Activated CD4-positive, alpha-beta T cell treated with anti-CD3 and anti-CD28 coated beads for 24 hours (primary cell): ENCODE measurements at regions not wholly inside any gene's neighbourhood (a gene's known extent, or its start where the extent isn't known, plus 50 kb on each side); places are given as distances from the start of the nearest gene placed in this dataset.
"Not testable (repeated sequence)": the region's sequence is repeated elsewhere in the genome, so short reads cannot be mapped to it uniquely, and the experiment has no call there.

Experiments
- DNase-seq, 2 donors: peaks; one replicate each; pipeline ENCODE4 v3.0.0-alpha.2; 2020; ENCODE audit warnings: low read depth in 2 of 2

GRCh38 chrX:150052226-150052625 lies 113.9 kb upstream of the EOLA2 start:
- no peak for DNase-seq

GRCh38 chrX:150058728-150059127 lies 120.4 kb upstream of the EOLA2 start:
- no peak for DNase-seq

- DNase-seq: no peak
Measured at GRCh38 chrX:150060406-150060805, 122.1 kb upstream of the EOLA2 start.

- DNase-seq: no peak
Measured at GRCh38 chrX:150062292-150063137, 124.2 kb upstream of the EOLA2 start.

- DNase-seq: no peak
Measured at GRCh38 chrX:150063138-150063518, 124.8 kb upstream of the EOLA2 start.

GRCh38 chrX:150063674-150064073 lies 125.4 kb upstream of the EOLA2 start:
- DNase-seq: no peak

GRCh38 chrX:150074175-150074574 lies 135.9 kb upstream of the EOLA2 start:
- DNase-seq: no peak

- no peak for DNase-seq
Measured at GRCh38 chrX:150080497-150080896, 142.2 kb upstream of the EOLA2 start.

DNA sequence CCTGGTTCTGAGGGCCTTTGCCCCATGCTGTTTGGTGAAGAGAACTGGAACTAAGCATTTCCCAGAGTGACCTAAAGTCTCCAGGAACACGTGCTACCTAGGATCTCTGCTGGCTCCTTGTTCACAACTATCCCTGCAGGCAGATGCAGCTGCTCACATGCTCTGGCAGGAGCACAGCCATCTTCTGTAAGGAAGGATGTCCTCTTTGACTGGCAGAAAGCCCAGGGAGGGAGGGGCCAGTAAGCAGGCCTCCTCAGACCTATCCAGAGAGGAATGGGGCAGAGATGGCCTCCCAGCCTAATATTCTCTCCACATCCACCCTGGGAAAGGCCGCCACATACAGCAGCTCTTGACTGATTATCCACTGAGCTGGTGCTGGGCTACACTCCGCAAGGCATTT lies 142.8 kb upstream of the EOLA2 start:
- DNase-seq: no peak

- DNase-seq: no peak
Measured at GRCh38 chrX:150084496-150085229, 146.4 kb upstream of the EOLA2 start.

DNA sequence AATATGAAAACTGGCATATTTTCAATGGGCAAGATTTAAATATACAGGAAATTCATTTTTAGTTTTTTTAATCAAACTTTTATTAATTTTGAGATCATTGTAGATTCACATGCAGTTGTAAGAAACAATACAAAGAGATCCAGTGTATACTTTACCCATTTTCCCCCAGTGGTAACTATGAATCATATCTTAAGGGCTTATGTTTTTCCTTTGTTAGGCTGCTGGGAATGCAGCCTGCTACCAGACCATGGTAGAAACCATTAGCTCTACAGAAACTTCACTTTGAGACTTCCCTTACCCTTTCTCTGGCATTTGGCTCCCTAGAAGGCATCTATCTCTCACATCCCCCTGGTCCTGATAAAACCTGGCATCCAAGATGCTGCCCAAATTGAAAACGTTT lies 147.6 kb upstream of the EOLA2 start:
- no peak for DNase-seq

DNA sequence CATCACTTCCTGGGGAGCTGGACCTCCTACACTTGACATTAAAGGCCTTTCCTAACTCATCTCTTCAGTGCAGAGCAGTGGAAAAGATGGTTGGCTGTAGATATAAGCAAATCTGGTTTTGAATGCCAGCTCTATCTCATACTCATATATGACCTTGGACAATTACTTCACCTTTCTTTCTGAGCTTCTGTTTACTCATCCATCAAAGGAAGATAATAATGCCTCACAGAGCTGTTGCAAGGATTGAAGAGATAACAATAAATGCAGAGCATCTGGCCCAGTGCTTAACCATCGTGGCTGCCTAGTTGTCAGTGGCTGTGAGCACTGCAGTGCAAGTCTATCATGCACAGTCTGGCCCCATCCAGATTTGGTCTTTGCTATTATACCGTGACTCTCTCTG lies 148.1 kb upstream of the EOLA2 start:
- no peak for DNase-seq

DNA sequence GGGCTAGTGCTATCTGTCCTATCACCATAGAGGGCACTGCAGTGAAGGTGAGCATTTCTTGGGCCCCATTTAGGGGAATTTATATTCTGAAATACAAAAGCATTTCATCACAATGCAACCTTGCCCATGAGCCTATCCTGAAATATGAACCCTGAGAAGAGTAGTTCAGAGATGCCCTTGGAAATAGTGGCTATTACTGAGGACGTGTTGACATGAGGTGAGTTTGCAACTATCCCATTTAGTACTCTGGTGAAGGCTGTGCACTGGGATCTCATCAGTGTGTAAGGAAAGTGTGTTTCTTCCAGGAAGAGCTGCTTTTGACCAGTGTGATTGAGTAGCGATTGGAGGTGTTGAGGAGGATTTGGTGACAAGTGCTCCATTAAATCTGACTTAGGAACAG lies 149.3 kb upstream of the EOLA2 start:
- DNase-seq: no peak

- DNase-seq: no peak
Measured at GRCh38 chrX:150088042-150088441, 149.8 kb upstream of the EOLA2 start.

DNA sequence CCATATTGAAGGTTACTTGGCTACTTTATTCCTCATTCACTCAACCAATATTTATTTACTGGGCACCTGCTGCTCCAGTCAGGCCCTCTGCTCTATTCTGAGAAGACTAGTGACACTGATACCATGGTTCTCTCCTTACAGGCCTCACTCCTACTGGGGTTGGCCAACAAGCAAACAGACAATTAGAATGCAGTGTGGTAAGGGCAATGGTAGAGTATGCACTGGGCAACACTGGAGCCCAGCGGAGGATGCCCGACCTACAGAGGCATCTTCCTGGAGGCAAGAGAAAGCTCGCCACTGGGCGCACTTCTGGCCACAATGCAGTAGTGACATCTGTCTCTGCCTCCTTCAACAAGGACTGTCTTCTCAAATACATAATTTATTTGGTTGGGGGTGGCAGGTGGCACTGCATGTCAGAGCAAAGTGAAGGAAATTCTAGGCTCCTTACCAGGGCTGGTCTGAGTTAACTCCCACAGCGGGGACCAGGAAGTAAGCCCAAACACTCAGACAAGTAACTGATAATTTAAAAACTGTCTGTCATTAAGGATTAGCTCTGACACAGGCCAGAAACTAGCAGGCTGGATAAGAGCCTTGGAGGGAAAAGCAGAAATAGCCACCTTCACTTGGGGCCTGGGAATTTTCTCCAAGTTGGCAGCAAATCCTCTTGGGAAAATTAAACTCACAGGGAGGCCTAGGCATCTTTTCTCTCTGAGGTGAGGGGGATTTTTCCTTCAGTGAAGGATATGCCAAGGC lies 150.7 kb upstream of the EOLA2 start:
- no peak for DNase-seq

DNA sequence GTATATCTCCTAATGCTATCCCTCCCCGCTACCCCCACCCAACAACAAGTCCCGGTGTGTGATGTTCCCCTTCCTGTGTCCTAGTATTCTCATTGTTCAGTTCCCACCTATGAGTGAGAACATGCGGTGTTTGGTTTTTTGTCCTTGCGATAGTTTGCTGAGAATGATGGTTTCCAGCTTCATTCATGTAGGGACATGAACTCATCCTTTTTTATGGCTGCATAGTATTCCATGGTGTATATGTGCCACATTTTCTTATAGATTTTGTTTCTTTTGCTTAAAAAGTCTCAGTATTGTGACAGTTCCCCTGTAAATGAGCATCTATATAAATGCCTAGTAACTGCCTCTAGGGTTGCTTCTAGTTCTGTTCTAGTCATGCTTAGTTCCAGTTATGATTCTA lies 153.0 kb upstream of the EOLA2 start:
- not testable (repeated sequence) for DNase-seq

- no peak for DNase-seq
Measured at GRCh38 chrX:150092549-150092948, 154.3 kb upstream of the EOLA2 start.

- DNase-seq: no peak
Measured at GRCh38 chrX:150094375-150094774, 156.1 kb upstream of the EOLA2 start.

GRCh38 chrX:150094996-150095395 lies 156.7 kb upstream of the EOLA2 start:
- no peak for DNase-seq

DNA sequence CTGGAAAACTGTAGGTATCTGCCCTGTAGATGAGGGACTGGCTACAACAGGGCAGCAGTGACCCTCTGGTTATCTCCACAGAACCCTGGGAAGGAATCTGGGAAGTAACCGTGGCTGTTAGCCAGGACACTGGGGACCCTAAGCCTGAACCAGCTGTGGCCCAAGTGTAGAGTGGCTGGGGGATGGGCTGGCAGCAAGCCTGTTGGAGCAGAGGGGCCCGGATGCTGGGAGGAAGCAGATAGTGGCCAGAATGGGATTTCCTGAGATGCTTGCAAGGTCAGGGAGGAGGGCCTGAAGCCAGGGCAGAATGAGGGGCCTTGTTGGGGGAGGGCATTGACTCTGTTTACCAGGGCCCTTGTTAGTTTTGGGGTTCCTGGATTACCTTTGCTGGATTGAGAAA lies 161.0 kb upstream of the EOLA2 start:
- DNase-seq: no peak

DNA sequence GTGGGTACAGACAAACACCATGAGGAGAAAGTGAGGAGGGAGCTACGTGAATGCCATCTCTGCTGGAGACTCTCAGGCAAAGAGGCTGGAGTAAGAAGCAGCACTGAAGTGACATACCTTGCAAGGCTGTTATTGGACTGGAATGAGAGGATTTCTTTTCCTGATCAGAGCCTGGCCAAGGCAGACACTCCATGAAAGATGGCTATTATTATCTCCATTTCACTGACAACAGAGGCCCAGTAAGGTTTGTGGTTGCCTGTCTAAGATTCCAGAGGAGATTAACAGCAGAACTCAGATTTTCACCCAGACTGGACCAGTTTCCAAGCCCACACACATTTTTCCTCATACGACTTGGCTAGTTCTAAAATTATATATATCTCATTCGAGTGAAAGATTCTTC lies 162.0 kb upstream of the EOLA2 start:
- no peak for DNase-seq

- DNase-seq: no peak
Measured at GRCh38 chrX:150118476-150118875, 180.2 kb upstream of the EOLA2 start.

GRCh38 chrX:150119323-150119722 lies 181.0 kb upstream of the EOLA2 start:
- no peak for DNase-seq
